Lower lobe of right lung (tissue), 2 donors: ENCODE measurements at regions not wholly inside any gene's neighbourhood (a gene's known extent, or its start where the extent isn't known, plus 50 kb on each side); places are given as distances from the start of the nearest gene placed in this dataset.

Experiments used
- ATAC-seq, 2 donors: fragments of 200-7000 bp; cut with Tn5 transposase; one replicate each; pipeline ENCODE4 v1.9.1; 2020 to 2022; ENCODE audit warnings: mild to moderate bottlenecking in 2 of 2, moderate library complexity in 2 of 2
- DNase-seq: peaks from one replicate; pipeline ENCODE4 v3.0.0-alpha.2; 2020
- H3K27ac ChIP-seq: fragments of 200-600 bp; one replicate; pipeline ENCODE4 v1.8.0; 2022
- H3K27me3 ChIP-seq: fragments of 200-600 bp; one replicate; pipeline ENCODE4 v1.8.0; 2022; ENCODE audit warnings: low read depth
- H3K36me3 ChIP-seq: fragments of 200-600 bp; one replicate; pipeline ENCODE4 v1.8.0; 2022; ENCODE audit warnings: mild to moderate bottlenecking
- H3K4me1 ChIP-seq: fragments of 200-600 bp; one replicate; pipeline ENCODE4 v1.8.0; 2022
- H3K4me3 ChIP-seq: fragments of 200-600 bp; one replicate; pipeline ENCODE4 v1.8.0; 2022; ENCODE audit warnings: mild to moderate bottlenecking
- H3K9me3 ChIP-seq: fragments of 200-600 bp; one replicate; pipeline ENCODE4 v1.8.0; 2022
- intact Hi-C: fragments of 100-400 bp; cut with DNase I; formaldehyde crosslinking; loops from one replicate; pipeline ENCODE4 v1.11.0; 2022
- TF ChIP-seq, protein P1 (sequence below): fragments of 200-600 bp; IDR thresholded peaks from one replicate; pipeline ENCODE4 v1.8.0; 2022; ENCODE audit warnings: antibody characterized with exemption, mild to moderate bottlenecking
- donor health status: DM: no; HTN: yes; CAD: no; lungs with severe emphysema.

DNA sequence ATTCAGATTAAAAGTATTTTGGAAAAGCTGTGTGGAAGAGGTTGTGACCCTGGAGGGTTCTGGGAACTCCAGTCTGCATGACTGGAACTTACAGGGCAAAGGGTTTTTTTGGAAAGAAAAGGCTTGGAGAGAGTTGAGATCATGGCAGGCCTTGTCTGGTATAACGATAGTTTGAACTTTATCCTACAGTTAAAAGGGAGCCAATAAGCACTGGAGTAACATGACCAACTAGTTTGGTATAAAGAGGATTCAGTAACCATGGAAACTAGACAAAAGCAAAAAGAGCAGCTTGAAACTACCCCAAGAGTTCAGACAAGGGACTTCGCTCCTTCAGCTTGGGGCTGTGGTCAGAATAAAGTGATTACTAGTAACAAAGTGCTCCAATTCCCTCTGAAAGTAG, 151.2 kb upstream of the TMCO5A start:
- Histone ChIP-seq H3K4me1 (no peaks in the 10 kb centered on the region), H3K27me3 (no peaks in the 10 kb centered on the region), H3K36me3 (no peaks in the 10 kb centered on the region), H3K4me3 (no peak overlapping the region), H3K9me3 (no peaks in the 10 kb centered on the region), H3K27ac (no peak overlapping the region)
- DNase-seq (no peak), ATAC-seq (no peak)
- TF ChIP-seq, protein P1, sequence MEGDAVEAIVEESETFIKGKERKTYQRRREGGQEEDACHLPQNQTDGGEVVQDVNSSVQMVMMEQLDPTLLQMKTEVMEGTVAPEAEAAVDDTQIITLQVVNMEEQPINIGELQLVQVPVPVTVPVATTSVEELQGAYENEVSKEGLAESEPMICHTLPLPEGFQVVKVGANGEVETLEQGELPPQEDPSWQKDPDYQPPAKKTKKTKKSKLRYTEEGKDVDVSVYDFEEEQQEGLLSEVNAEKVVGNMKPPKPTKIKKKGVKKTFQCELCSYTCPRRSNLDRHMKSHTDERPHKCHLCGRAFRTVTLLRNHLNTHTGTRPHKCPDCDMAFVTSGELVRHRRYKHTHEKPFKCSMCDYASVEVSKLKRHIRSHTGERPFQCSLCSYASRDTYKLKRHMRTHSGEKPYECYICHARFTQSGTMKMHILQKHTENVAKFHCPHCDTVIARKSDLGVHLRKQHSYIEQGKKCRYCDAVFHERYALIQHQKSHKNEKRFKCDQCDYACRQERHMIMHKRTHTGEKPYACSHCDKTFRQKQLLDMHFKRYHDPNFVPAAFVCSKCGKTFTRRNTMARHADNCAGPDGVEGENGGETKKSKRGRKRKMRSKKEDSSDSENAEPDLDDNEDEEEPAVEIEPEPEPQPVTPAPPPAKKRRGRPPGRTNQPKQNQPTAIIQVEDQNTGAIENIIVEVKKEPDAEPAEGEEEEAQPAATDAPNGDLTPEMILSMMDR, result no peak
- intact Hi-C loops, result no loop called here

- Histone ChIP-seq H3K4me3 (no peak overlapping the region), H3K4me1 (no peaks in the 10 kb centered on the region), H3K27ac (no peak overlapping the region), H3K27me3 (no peaks in the 10 kb centered on the region), H3K9me3 (no peaks in the 10 kb centered on the region), H3K36me3 (no peaks in the 10 kb centered on the region)
- no peak for ATAC-seq
- no peak for DNase-seq
- intact Hi-C loops, result no loop called here
- TF ChIP-seq, protein P1, result no peak
These were observed 146.1 kb upstream of the TMCO5A start for GRCh38 chr15:37788330-37788729.

DNA sequence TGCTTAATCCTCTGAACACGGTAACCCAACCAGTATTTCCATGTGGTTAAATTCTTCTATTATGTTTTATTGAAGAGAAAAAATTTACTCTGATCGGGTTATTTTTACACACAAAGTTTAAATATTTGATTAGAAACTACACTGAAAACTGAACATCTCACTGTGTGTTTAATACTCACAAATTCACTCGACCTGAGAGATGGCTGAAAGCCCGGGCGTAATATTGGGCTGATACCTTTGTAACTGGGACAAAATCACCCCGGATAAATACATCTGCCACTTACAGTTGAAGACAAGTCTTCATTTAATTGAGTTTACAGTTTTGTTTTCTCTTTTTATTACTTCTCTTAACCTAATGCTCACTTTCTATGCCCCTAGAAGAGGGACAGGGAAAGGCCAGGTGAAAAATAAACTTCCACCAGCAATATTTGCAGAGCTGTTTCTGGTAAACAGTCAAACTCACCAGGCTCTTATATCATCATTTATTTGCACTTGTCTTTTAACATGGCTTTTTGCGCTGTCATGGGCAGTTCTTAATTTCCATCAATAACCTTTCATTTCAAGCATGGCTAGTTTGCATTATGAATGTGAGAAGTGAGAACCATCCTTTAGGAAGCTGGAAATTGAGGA, 145.6 kb upstream of the TMCO5A start:
- Histone ChIP-seq H3K36me3 (no peaks in the 10 kb centered on the region), H3K4me3 (no peak overlapping the region), H3K9me3 (no peaks in the 10 kb centered on the region), H3K27ac (no peak overlapping the region), H3K4me1 (no peaks in the 10 kb centered on the region), H3K27me3 (no peaks in the 10 kb centered on the region)
- TF ChIP-seq, protein P1, result no peak
- DNase-seq, result no peak
- no peak for ATAC-seq
- intact Hi-C loops, result no loop called here

- DNase-seq, result no peak
- intact Hi-C loops, result no loop called here
- H3K4me3 ChIP-seq, result no peak overlapping the region
- H3K4me1 ChIP-seq, result no peaks in the 10 kb centered on the region
- no peaks in the 10 kb centered on the region for H3K36me3 ChIP-seq
- no peak overlapping the region for H3K27ac ChIP-seq
- no peak for ATAC-seq
- TF ChIP-seq, protein P1, result no peak
- H3K9me3 ChIP-seq, result no peaks in the 10 kb centered on the region
- H3K27me3 ChIP-seq, result no peaks in the 10 kb centered on the region
These were observed 145.0 kb upstream of the TMCO5A start for GRCh38 chr15:37789397-37789786.

GRCh38 chr15:37789881-37790280, 144.6 kb upstream of the TMCO5A start:
- no peak for ATAC-seq
- H3K4me3 ChIP-seq, result no peak overlapping the region
- no peaks in the 10 kb centered on the region for H3K9me3 ChIP-seq
- no peaks in the 10 kb centered on the region for H3K4me1 ChIP-seq
- intact Hi-C loops, result no loop called here
- H3K36me3 ChIP-seq, result no peaks in the 10 kb centered on the region
- no peak for DNase-seq
- TF ChIP-seq, protein P1, result no peak
- no peak overlapping the region for H3K27ac ChIP-seq
- no peaks in the 10 kb centered on the region for H3K27me3 ChIP-seq
